GM12891 (cell line): ENCODE measurements at regions not wholly inside any gene's neighbourhood (a gene's known extent, or its start where the extent isn't known, plus 50 kb on each side); places are given as distances from the start of the nearest gene placed in this dataset.

Source experiments
- POLR2A ChIP-seq: IDR thresholded peaks from 2 replicates; pipeline ENCODE4 v1.6.1; 2011; ENCODE audit warnings: low read depth, low read length, control low read depth
- SPI1 ChIP-seq: IDR thresholded peaks from 2 replicates; pipeline ENCODE4 v1.6.1; 2011; ENCODE audit warnings: low read depth, low read length, control low read depth

DNA sequence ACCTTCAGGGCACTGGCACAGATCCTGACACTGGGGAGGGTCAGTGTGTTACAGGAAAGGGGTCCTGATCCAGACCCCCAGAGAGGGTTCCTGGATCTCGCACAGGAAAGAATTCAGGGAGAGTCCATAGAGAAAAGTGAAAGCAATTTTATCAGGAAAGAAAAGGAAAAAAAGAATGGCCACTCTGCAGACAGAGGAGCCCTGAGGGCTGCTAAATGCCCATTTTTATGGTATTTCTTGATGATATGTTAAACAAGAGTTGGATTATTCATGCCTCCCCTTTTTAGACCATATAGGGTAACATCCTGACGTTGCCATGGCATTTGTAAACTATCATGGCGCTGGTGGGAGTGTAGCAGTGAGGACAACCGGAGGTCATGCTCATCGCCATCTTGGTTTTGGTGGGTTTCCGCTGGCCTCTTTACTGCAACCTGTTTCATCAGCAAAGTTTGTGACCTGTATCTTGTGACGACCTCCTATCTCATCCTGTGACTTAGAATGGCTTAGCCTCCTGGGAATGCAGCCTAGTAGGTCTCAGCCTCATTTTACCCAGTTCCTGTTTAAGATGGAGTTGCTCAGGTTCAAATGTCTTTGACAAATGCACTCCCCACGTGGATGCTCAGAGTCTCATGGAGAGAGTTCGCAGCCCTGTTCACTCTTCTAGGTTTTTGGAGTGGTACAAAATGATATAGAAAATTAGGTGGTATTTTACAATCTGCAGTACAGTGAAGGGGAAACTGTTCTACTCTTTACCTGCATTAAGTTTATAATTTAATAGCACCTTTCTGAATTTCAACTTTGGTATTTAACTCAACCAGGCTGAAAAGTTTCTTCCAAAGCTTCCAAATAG, 1363.7 kb upstream of the TMEM132C start:
- TF ChIP-seq POLR2A (no peak), SPI1 (no peak)
